K562 (cell line): ENCODE measurements at regions not wholly inside any gene's neighbourhood (a gene's known extent, or its start where the extent isn't known, plus 50 kb on each side); places are given as distances from the start of the nearest gene placed in this dataset.

Experiments
- ATAC-seq: fragments of 200-7000 bp; cut with Tn5 transposase; 3 replicates; pipeline ENCODE4 v1.9.1; 2020; ENCODE audit warnings: moderate library complexity
- BruUV-seq: library from RNA; stranded (reverse); fragments of 400-500 nt; replicated peaks from 2 replicates; lab custom pipeline; 2021; lab: Mats Ljungman, UMichigan
- CTCF ChIA-PET: fragments of 300-600 bp; formaldehyde crosslinking; extraction: SDS; loops from one replicate; lab custom pipeline; 2021; ENCODE audit warnings: low intra/inter-chr PET ratio; lab: Yijun Ruan, JAX
- POLR2A ChIA-PET: fragments of 300-600, 350-650 bp; sonication (Branson Sonifier 250); formaldehyde crosslinking; extraction: SDS; loops from one replicate; lab custom pipeline; 2021; ENCODE audit warnings: antibody characterized with exemption, inconsistent platforms; lab: Yijun Ruan, JAX
- DNase-seq, 4 experiments: peaks; one replicate each; pipeline versions ENCODE4 v3.0.0 to v3.0.0-alpha.2; 2011 to 2018; ENCODE audit warnings: low spot score in 3 of 4, mixed read lengths in 3 of 4; ENCODE audit errors: extremely low read depth in 1 of 4
- FAIRE-seq: peaks from 2 replicates; lab custom pipeline; 2011; peaks lifted over from hg19 to GRCh38; lab: Jason Lieb, UNC
- H2AFZ ChIP-seq: 2 replicates; pipeline ENCODE4 v1.6.0; 2011; ENCODE audit warnings: low read depth, low read length, control low read depth, inconsistent platforms
- H3K27ac ChIP-seq: fragments of 200-600 bp; 3 replicates; pipeline ENCODE4 v1.8.0; 2011; ENCODE audit warnings: low read depth, mild to moderate bottlenecking, control low read depth, inconsistent platforms, low read length, moderate library complexity, mixed read lengths; ENCODE audit errors: extremely low read depth
- H3K27me3 ChIP-seq, 2 experiments: fragments of 300-600 bp in 1 of 2; 2 replicates in 1 of 2; 3 replicates in 1 of 2; pipeline versions ENCODE4 v1.6.0 to v1.8.0; 2011; ENCODE audit warnings: inconsistent platforms in 2 of 2, low read length in 2 of 2, mild to moderate bottlenecking in 1 of 2, mixed read lengths in 1 of 2, moderate library complexity in 1 of 2; ENCODE audit not compliant: control insufficient read depth in 2 of 2, insufficient read depth in 2 of 2
- H3K36me3 ChIP-seq: fragments of 300-600 bp; 3 replicates; pipeline ENCODE4 v1.8.0; 2011; ENCODE audit warnings: mild to moderate bottlenecking, low read length, inconsistent platforms; ENCODE audit not compliant: control insufficient read depth, insufficient read depth
- H3K4me1 ChIP-seq, 2 experiments: fragments of 200-600 bp in 1 of 2; replicated peaks in 1 of 2; 2 replicates in 1 of 2; 3 replicates in 1 of 2; pipeline versions ENCODE4 v1.5.1 to v1.8.0; 2011; ENCODE audit warnings: inconsistent platforms in 2 of 2, low read length in 2 of 2, mild to moderate bottlenecking in 1 of 2, mixed read lengths in 1 of 2, moderate library complexity in 1 of 2; ENCODE audit not compliant: control insufficient read depth in 2 of 2, insufficient read depth in 2 of 2
- H3K4me2 ChIP-seq: 2 replicates; pipeline ENCODE4 v1.6.1; 2011; ENCODE audit warnings: low read length, control low read depth, inconsistent platforms, mixed read lengths; ENCODE audit not compliant: insufficient read depth
- H3K4me3 ChIP-seq: fragments of 200-600 bp; sonication (generic), shearing (Covaris generic); 2 replicates; pipeline ENCODE4 v1.5.1; 2016; ENCODE audit warnings: control low read depth, inconsistent platforms
- H3K79me2 ChIP-seq: fragments of 200-600 bp; 3 replicates; pipeline ENCODE4 v1.8.0; 2011; ENCODE audit warnings: low read length, inconsistent platforms; ENCODE audit not compliant: control insufficient read depth, insufficient read depth
- H3K9ac ChIP-seq, 2 experiments: 2 replicates each; pipeline versions ENCODE4 v1.6.0 to v1.6.1; 2011; ENCODE audit warnings: low read depth in 2 of 2, low read length in 2 of 2, control low read depth in 1 of 2, inconsistent platforms in 1 of 2, mild to moderate bottlenecking in 1 of 2, mixed read lengths in 1 of 2; ENCODE audit not compliant: insufficient read depth in 1 of 2
- H3K9me1 ChIP-seq: one replicate; pipeline ENCODE4 v1.6.0; 2011; ENCODE audit warnings: inconsistent platforms, mild to moderate bottlenecking, low read length, moderate library complexity; ENCODE audit not compliant: control insufficient read depth, insufficient read depth
- H3K9me3 ChIP-seq: replicated peaks from 2 replicates; pipeline ENCODE4 v1.5.1; 2011; ENCODE audit warnings: low read depth, low read length, inconsistent platforms; ENCODE audit not compliant: control insufficient read depth, insufficient read depth
- H4K20me1 ChIP-seq: replicated peaks from 2 replicates; pipeline ENCODE4 v1.6.1; 2011; ENCODE audit warnings: low read length, inconsistent platforms, mixed read lengths; ENCODE audit not compliant: control insufficient read depth, insufficient read depth
- DACH1 ChIP-seq: fragments of 450-650 bp; IDR thresholded peaks from 2 replicates; pipeline ENCODE4 v1.6.1; 2018; ENCODE audit not compliant: partially characterized antibody
- ETS2 ChIP-seq: IDR thresholded peaks from 2 replicates; pipeline ENCODE4 v1.6.1; 2016; ENCODE audit warnings: borderline replicate concordance, missing genetic modification characterization, mild to moderate bottlenecking, moderate library complexity, missing compliant biosample characterization; ENCODE audit not compliant: poor library complexity, severe bottlenecking
- FOXK2 ChIP-seq, 2 experiments: fragments of 450-650 bp; IDR thresholded peaks in 1 of 2; conservative IDR thresholded peaks in 1 of 2; 2 replicates each; pipeline ENCODE4 v1.6.1; 2016; ENCODE audit warnings: low read depth in 2 of 2, mild to moderate bottlenecking in 1 of 2
- HDAC8 ChIP-seq: fragments of 450-650 bp; IDR thresholded peaks from 2 replicates; pipeline ENCODE4 v1.6.1; 2016; ENCODE audit warnings: mild to moderate bottlenecking, missing genetic modification characterization, moderate library complexity, missing compliant biosample characterization
- RBBP5 ChIP-seq: fragments of 200-600 bp; sonication (generic); IDR thresholded peaks from 2 replicates; pipeline ENCODE4 v1.6.1; 2012; ENCODE audit warnings: borderline replicate concordance, mild to moderate bottlenecking, low read length, control low read depth, inconsistent platforms; ENCODE audit not compliant: insufficient read depth, poor library complexity, severe bottlenecking
- SIN3A ChIP-seq, 2 experiments: fragments of 150-350 bp in 1 of 2; IDR thresholded peaks; 2 replicates each; pipeline ENCODE4 v1.6.1; 2011 to 2016; ENCODE audit warnings: borderline replicate concordance in 2 of 2, low read depth in 2 of 2, low read length in 2 of 2, mild to moderate bottlenecking in 2 of 2, moderate library complexity in 2 of 2; ENCODE audit not compliant: control insufficient read depth in 1 of 2
- TCF7L2 ChIP-seq: fragments of 150-350 bp; IDR thresholded peaks from 2 replicates; pipeline ENCODE4 v1.6.1; 2016; ENCODE audit warnings: low read depth, mild to moderate bottlenecking, low read length, moderate library complexity
- ZNF778 ChIP-seq: fragments of 450-650 bp; formaldehyde crosslinking; IDR thresholded peaks from 2 replicates; pipeline ENCODE4 v1.4.0; 2020; ENCODE audit warnings: mild to moderate bottlenecking, moderate library complexity
- WGBS: fragments of 100-300 bp; shearing (Covaris generic); methylation state at CpG from one replicate; pipeline ENCODE4 v1.1.6; 2016; ENCODE audit warnings: low coverage, mixed read lengths; ENCODE audit not compliant: insufficient coverage; ENCODE audit errors: missing lambda C conversion rate; 5-methylcytosine and 5-hydroxymethylcytosine counted together
- in situ Hi-C: fragments of 300-500 bp; cut with MboI; formaldehyde crosslinking; loops from 4 replicates; pipeline ENCODE4 v1.15.0; 2018; ENCODE audit warnings: inconsistent platforms, mixed read lengths
- intact Hi-C: fragments of 100-400 bp; cut with micrococcal nuclease; formaldehyde crosslinking; loops from 2 replicates; pipeline ENCODE4 v1.14.2; 2022
- TF ChIP-seq, protein P1 (sequence below), 2 experiments: fragments of 450-650 bp; formaldehyde crosslinking in 1 of 2; IDR thresholded peaks; 2 replicates each; pipeline versions ENCODE4 v1.4.0 to v1.6.1; 2014 to 2020; ENCODE audit warnings: mild to moderate bottlenecking in 2 of 2, borderline replicate concordance in 1 of 2, low read depth in 1 of 2

DNA sequence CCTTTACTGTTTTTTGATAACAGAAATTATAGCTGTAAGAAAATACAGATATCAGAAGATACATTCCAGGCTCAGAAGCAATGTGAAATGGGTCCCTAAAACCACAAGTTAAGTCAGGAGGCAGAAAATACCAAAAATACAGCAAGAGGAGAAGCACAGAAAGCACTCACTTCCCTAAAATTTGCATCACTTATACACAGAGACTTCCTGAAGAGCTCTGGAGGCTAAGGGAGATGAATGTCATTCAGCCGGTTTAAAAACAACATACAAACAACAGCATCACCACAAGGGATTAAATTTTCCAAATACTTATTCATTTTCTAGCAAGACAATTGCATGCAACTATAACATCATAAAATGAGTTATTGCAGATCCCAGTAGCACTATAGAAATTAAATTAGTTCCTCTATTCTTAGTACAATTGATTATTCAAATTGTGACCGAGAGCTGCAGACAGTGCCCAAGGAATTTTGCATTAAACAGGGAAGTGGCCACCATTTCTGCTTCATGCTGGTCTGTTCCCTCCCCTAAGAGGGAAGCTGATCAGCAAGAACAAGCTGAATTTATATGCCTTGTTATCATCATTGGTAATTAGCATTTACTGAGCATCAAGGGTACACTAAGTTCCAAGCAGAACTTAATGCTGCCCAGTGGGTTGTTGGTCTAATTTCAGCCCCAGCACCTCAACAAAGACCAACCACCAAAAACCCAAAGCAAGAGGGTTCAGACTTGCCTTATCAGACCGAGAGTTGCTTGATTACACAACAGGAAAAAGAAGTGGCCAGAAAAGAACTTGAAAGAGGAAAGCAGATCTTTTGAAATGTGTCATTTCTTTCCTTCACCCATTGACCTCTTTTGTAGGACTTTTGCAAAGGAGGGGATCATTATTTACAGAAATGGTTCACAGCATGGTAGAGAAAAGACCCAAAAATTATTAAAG lies 140.7 kb downstream of the KCTD12 start:
- WGBS = 3% methylated on average over 3 of the region's 3 CpGs
- in situ Hi-C loops = no loop called here

DNA sequence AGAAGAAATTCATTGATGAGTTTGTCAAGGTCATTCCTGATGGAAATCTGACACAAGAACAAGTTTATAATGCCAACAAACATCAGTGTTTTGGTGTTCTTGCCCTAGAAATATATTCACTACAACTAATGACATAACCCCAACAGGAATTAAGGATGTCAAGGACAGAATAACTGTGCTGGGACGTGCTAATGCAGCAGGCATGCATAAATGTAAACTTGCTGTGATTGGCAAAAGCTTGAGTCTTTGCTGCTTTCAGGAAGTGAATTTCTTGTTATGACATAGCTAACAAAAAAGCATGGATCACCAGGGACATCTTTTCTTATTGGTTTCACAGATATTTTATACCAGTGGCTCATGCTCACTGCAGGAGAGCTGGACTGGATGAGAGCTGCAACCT lies 144.6 kb downstream of the KCTD12 start:
- no peaks in the 10 kb centered on the region for H3K79me2 ChIP-seq
- no peaks in the 10 kb centered on the region for H3K36me3 ChIP-seq
- H3K27ac ChIP-seq = no peak overlapping the region
- H3K4me3 ChIP-seq = no peak overlapping the region
- no peak overlapping the region for H3K9ac ChIP-seq
- H3K27me3 ChIP-seq = no peaks in the 10 kb centered on the region
- H3K9me3 ChIP-seq = no peaks in the 10 kb centered on the region
- ATAC-seq (no peak), FAIRE-seq (no peak), DNase-seq (no peak)
- POLR2A ChIA-PET = no interaction called here
- intact Hi-C loops = no loop called here
- in situ Hi-C loops = no loop called here
- CTCF ChIA-PET = no interaction called here
- no peak overlapping the region for H2AFZ ChIP-seq
- no peak overlapping the region for H3K4me2 ChIP-seq
- no peaks in the 10 kb centered on the region for H4K20me1 ChIP-seq
- no TSS peak for BruUV-seq
- WGBS = 0% methylated on average over 1 of the region's 1 CpG
- H3K4me1 ChIP-seq = no peaks in the 10 kb centered on the region
- H3K9me1 ChIP-seq = no peaks in the 10 kb centered on the region
- TF ChIP-seq, protein P1, sequence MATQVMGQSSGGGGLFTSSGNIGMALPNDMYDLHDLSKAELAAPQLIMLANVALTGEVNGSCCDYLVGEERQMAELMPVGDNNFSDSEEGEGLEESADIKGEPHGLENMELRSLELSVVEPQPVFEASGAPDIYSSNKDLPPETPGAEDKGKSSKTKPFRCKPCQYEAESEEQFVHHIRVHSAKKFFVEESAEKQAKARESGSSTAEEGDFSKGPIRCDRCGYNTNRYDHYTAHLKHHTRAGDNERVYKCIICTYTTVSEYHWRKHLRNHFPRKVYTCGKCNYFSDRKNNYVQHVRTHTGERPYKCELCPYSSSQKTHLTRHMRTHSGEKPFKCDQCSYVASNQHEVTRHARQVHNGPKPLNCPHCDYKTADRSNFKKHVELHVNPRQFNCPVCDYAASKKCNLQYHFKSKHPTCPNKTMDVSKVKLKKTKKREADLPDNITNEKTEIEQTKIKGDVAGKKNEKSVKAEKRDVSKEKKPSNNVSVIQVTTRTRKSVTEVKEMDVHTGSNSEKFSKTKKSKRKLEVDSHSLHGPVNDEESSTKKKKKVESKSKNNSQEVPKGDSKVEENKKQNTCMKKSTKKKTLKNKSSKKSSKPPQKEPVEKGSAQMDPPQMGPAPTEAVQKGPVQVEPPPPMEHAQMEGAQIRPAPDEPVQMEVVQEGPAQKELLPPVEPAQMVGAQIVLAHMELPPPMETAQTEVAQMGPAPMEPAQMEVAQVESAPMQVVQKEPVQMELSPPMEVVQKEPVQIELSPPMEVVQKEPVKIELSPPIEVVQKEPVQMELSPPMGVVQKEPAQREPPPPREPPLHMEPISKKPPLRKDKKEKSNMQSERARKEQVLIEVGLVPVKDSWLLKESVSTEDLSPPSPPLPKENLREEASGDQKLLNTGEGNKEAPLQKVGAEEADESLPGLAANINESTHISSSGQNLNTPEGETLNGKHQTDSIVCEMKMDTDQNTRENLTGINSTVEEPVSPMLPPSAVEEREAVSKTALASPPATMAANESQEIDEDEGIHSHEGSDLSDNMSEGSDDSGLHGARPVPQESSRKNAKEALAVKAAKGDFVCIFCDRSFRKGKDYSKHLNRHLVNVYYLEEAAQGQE (IDR thresholded peaks at IDR 0.05; ENCODE audit: borderline replicate concordance) = no peak
- TF ChIP-seq, protein P1 (CRISPR knock-in tag; IDR thresholded peaks at IDR 0.05; ENCODE audit: low read depth) = no peak
- TF ChIP-seq HDAC8 (tag) = no peak

More for the DNA sequence above, 140.7 kb downstream of the KCTD12 start:
- Histone ChIP-seq H3K9me3 (no peaks in the 10 kb centered on the region), H3K9ac (no peak overlapping the region), H3K27me3 (no peaks in the 10 kb centered on the region), H4K20me1 (no peaks in the 10 kb centered on the region), H2AFZ (no peak overlapping the region), H3K4me1 (no peaks in the 10 kb centered on the region), H3K4me3 (no peak overlapping the region), H3K9me1 (no peaks in the 10 kb centered on the region), H3K4me2 (no peak overlapping the region), H3K27ac (no peak overlapping the region), H3K36me3 (no peaks in the 10 kb centered on the region), H3K79me2 (no peaks in the 10 kb centered on the region)
- BruUV-seq = no TSS peak
- CTCF ChIA-PET = no interaction called here
- no peak for DNase-seq
- no peak for FAIRE-seq
- ATAC-seq = no peak
- POLR2A ChIA-PET = no interaction called here
- intact Hi-C loops = no loop called here
- TF ChIP-seq SIN3A (IDR thresholded peaks at IDR 0.05; ENCODE audit: borderline replicate concordance in 2 of 2, control insufficient read depth in 1 of 2, low read depth in 2 of 2, low read length in 2 of 2) (no peak), TCF7L2 (no peak), ETS2 (no peak), FOXK2 (conservative IDR thresholded peaks at IDR 0.05 in 1 of 2, IDR thresholded peaks at IDR 0.05 in 1 of 2; ENCODE audit: low read depth in 2 of 2) (no peak), ZNF778 (CRISPR knock-in tag) (no peak), RBBP5 (no peak), DACH1 (no peak)
